ENCODE measurements at regions not wholly inside any gene's neighbourhood (a gene's known extent, or its start where the extent isn't known, plus 50 kb on each side); places are given as distances from the start of the nearest gene placed in this dataset.

GRCh38 chr14:43464968-43465367 lies 1042.1 kb downstream of the FSCB start:
- ChIA-PET POLR2A (no interaction called here), CTCF (interaction anchor here (0.6 kb wide), 1 partner anchor 233 kb away, joined by 3 read pairs; no protein-coding TSS in a partner anchor)
- WGBS (ENCODE audit: insufficient coverage), result 100% methylated on average over 1 of the region's 1 CpG
- Histone ChIP-seq H3K36me3 (ENCODE audit: control insufficient read depth in 4 of 4, insufficient read depth in 4 of 4, low read length in 3 of 4) (no peaks in the 10 kb centered on the region), H3K27me3 (replicated peaks in 2 of 5; ENCODE audit: control insufficient read depth in 4 of 5, insufficient read depth in 5 of 5, low read length in 4 of 5) (no peaks in the 10 kb centered on the region), H3K27ac (ENCODE audit: insufficient read depth in 1 of 2, low read depth in 1 of 2, low read length in 2 of 2, poor library complexity in 1 of 2, severe bottlenecking in 2 of 2) (no peak overlapping the region), H3K4me1 (ENCODE audit: control extremely low read depth in 1 of 4, control insufficient read depth in 4 of 4, insufficient read depth in 4 of 4, low read length in 3 of 4) (no peaks in the 10 kb centered on the region), H3K9me3 (ENCODE audit: control extremely low read depth in 1 of 5, control insufficient read depth in 4 of 5, insufficient read depth in 2 of 5, low read depth in 1 of 5, low read length in 4 of 5) (no peaks in the 10 kb centered on the region), H3K4me3 (ENCODE audit: control insufficient read depth in 1 of 7, extremely low read depth in 1 of 7, insufficient read depth in 4 of 7, low read depth in 2 of 7, low read length in 6 of 7) (no peak overlapping the region)
- no peak for DNase-seq

DNA sequence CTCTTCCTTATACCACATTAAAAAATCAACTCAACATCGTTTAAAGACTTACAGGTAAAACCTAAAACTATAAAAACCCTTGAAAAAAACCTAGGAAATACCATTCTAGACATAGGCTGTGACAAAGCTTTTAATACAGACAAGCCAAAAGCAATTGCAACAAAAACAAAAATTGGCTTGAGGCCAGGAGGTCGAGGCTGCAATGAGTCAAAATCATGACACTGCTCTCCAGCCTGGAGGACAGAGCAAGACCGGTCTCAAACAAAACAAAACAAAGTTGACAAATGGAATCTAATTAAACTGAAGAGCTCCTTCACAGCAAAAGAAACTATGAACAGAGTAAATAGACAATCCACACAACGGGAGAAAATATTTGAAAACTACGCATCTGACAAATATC lies 1057.8 kb downstream of the FSCB start:
- no peaks in the 10 kb centered on the region for H3K36me3 ChIP-seq (ENCODE audit: control insufficient read depth in 4 of 4, insufficient read depth in 4 of 4, low read length in 3 of 4)
- POLR2A ChIA-PET, result no interaction called here
- 89% methylated on average over 3 of the region's 5 CpGs for WGBS (ENCODE audit: insufficient coverage)
- CTCF ChIA-PET, result no interaction called here
- H3K9me3 ChIP-seq (ENCODE audit: control extremely low read depth in 1 of 5, control insufficient read depth in 4 of 5, insufficient read depth in 2 of 5, low read depth in 1 of 5, low read length in 4 of 5), result no peaks in the 10 kb centered on the region
- no peaks in the 10 kb centered on the region for H3K4me1 ChIP-seq (ENCODE audit: control extremely low read depth in 1 of 4, control insufficient read depth in 4 of 4, insufficient read depth in 4 of 4, low read length in 3 of 4)
- DNase-seq, result no peak
- H3K27ac ChIP-seq (ENCODE audit: insufficient read depth in 1 of 2, low read depth in 1 of 2, low read length in 2 of 2, poor library complexity in 1 of 2, severe bottlenecking in 2 of 2), result no peak overlapping the region
- H3K27me3 ChIP-seq (replicated peaks in 2 of 5; ENCODE audit: control insufficient read depth in 4 of 5, insufficient read depth in 5 of 5, low read length in 4 of 5), result no peaks in the 10 kb centered on the region
- H3K4me3 ChIP-seq (ENCODE audit: control insufficient read depth in 1 of 7, extremely low read depth in 1 of 7, insufficient read depth in 4 of 7, low read depth in 2 of 7, low read length in 6 of 7), result no peak overlapping the region

DNA sequence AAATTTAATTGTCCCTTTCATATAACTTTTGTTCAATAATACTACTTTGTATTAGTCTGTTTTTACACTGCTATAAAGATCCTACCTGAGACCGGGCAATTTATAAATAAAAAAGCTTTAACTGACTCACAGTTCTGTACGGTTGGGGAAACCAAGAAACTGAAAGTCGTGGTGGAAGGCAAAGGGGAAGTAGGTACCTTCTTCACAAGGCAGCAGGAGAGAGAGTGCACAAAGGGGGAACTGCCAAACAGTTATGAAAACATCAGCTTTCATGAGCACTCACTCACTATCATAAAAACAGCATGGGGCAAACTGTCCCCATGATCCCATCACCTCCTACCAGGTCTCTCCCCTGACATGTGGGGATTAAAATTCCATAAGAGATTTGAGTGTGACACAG lies 1069.0 kb downstream of the FSCB start:
- ChIA-PET POLR2A (no interaction called here), CTCF (no interaction called here)
- no peak overlapping the region for H3K27ac ChIP-seq (ENCODE audit: insufficient read depth in 1 of 2, low read depth in 1 of 2, low read length in 2 of 2, poor library complexity in 1 of 2, severe bottlenecking in 2 of 2)
- no peak for DNase-seq
- 80% methylated on average over 3 of the region's 3 CpGs for WGBS (ENCODE audit: insufficient coverage)
- no peaks in the 10 kb centered on the region for H3K36me3 ChIP-seq (ENCODE audit: control insufficient read depth in 4 of 4, insufficient read depth in 4 of 4, low read length in 3 of 4)
- H3K9me3 ChIP-seq (ENCODE audit: control extremely low read depth in 1 of 5, control insufficient read depth in 4 of 5, insufficient read depth in 2 of 5, low read depth in 1 of 5, low read length in 4 of 5), result peaks cover 0 to 5% (median 0%) of the 10 kb centered on the region in 5 experiments
- H3K27me3 ChIP-seq (replicated peaks in 2 of 5; ENCODE audit: control insufficient read depth in 4 of 5, insufficient read depth in 5 of 5, low read length in 4 of 5), result no peaks in the 10 kb centered on the region
- no peak overlapping the region for H3K4me3 ChIP-seq (ENCODE audit: control insufficient read depth in 1 of 7, extremely low read depth in 1 of 7, insufficient read depth in 4 of 7, low read depth in 2 of 7, low read length in 6 of 7)
- peaks cover 0 to 4% (median 0%) of the 10 kb centered on the region in 4 experiments for H3K4me1 ChIP-seq (ENCODE audit: control extremely low read depth in 1 of 4, control insufficient read depth in 4 of 4, insufficient read depth in 4 of 4, low read length in 3 of 4)

DNA sequence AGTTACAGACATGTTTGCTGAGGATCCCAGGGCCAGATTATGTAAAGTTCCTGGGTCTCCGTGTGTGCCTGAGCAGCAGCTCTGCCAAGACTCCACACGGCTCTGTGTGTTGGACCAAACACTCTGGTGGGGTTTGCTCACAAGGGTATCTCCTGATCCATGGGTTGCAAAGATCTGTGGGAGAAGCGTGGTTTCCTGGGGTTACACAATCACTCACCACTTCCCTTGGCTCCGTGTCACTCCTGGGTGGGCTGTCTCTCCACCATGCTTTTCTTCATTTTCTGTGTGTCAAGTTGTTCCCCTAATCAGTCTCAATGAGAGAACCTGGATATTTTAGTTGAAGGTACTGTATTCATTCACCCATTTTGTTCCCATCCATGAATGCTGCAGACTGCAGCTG lies 1088.8 kb downstream of the FSCB start:
- Histone ChIP-seq H3K27me3 (replicated peaks in 2 of 5; ENCODE audit: control insufficient read depth in 4 of 5, insufficient read depth in 5 of 5, low read length in 4 of 5) (no peaks in the 10 kb centered on the region), H3K27ac (ENCODE audit: insufficient read depth in 1 of 2, low read depth in 1 of 2, low read length in 2 of 2, poor library complexity in 1 of 2, severe bottlenecking in 2 of 2) (no peak overlapping the region), H3K4me3 (ENCODE audit: control insufficient read depth in 1 of 7, extremely low read depth in 1 of 7, insufficient read depth in 4 of 7, low read depth in 2 of 7, low read length in 6 of 7) (no peak overlapping the region), H3K9me3 (ENCODE audit: control extremely low read depth in 1 of 5, control insufficient read depth in 4 of 5, insufficient read depth in 2 of 5, low read depth in 1 of 5, low read length in 4 of 5) (peaks cover 0 to 4% (median 0%) of the 10 kb centered on the region in 5 experiments), H3K36me3 (ENCODE audit: control insufficient read depth in 4 of 4, insufficient read depth in 4 of 4, low read length in 3 of 4) (no peaks in the 10 kb centered on the region), H3K4me1 (ENCODE audit: control extremely low read depth in 1 of 4, control insufficient read depth in 4 of 4, insufficient read depth in 4 of 4, low read length in 3 of 4) (peaks cover 0 to 17% (median 7%) of the 10 kb centered on the region in 4 experiments)
- DNase-seq, result peak; percentile 14 to 65 (median 63)
- 20% methylated on average over 2 of the region's 4 CpGs for WGBS (ENCODE audit: insufficient coverage)
- ChIA-PET CTCF (no interaction called here), POLR2A (no interaction called here)

GRCh38 chr14:43413084-43413483 lies 1094.0 kb downstream of the FSCB start:
- peaks cover 0 to 7% (median 2%) of the 10 kb centered on the region in 4 experiments for H3K4me1 ChIP-seq (ENCODE audit: control extremely low read depth in 1 of 4, control insufficient read depth in 4 of 4, insufficient read depth in 4 of 4, low read length in 3 of 4)
- ChIA-PET CTCF (no interaction called here), POLR2A (no interaction called here)
- 100% methylated on average over 1 of the region's 2 CpGs for WGBS (ENCODE audit: insufficient coverage)
- no peak for DNase-seq
- H3K27me3 ChIP-seq (replicated peaks in 2 of 5; ENCODE audit: control insufficient read depth in 4 of 5, insufficient read depth in 5 of 5, low read length in 4 of 5), result no peaks in the 10 kb centered on the region
- no peaks in the 10 kb centered on the region for H3K9me3 ChIP-seq (ENCODE audit: control extremely low read depth in 1 of 5, control insufficient read depth in 4 of 5, insufficient read depth in 2 of 5, low read depth in 1 of 5, low read length in 4 of 5)
- no peaks in the 10 kb centered on the region for H3K36me3 ChIP-seq (ENCODE audit: control insufficient read depth in 4 of 4, insufficient read depth in 4 of 4, low read length in 3 of 4)
- no peak overlapping the region for H3K27ac ChIP-seq (ENCODE audit: insufficient read depth in 1 of 2, low read depth in 1 of 2, low read length in 2 of 2, poor library complexity in 1 of 2, severe bottlenecking in 2 of 2)
- H3K4me3 ChIP-seq (ENCODE audit: control insufficient read depth in 1 of 7, extremely low read depth in 1 of 7, insufficient read depth in 4 of 7, low read depth in 2 of 7, low read length in 6 of 7), result no peak overlapping the region

DNA sequence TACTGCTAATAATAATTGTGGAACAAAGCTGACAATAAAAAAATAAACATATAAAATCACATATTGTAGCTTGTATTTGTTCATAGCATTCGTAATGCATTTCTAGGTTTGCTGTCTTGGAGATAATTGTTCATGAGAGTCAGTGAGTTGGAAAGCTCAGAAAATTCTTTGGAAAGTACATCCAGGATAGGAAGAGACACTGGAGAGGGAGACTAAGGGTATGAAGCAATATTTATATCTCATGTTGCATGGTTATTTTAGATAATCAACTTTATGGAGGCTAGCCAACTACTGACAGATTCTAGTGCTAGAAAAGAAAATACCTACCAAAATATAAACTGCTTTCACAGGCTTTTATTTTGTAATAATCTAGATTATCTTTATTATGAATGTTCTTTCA lies 1095.2 kb downstream of the FSCB start:
- CTCF ChIA-PET, result no interaction called here
- H3K4me1 ChIP-seq (ENCODE audit: control extremely low read depth in 1 of 4, control insufficient read depth in 4 of 4, insufficient read depth in 4 of 4, low read length in 3 of 4), result no peaks in the 10 kb centered on the region
- H3K4me3 ChIP-seq (ENCODE audit: control insufficient read depth in 1 of 7, extremely low read depth in 1 of 7, insufficient read depth in 4 of 7, low read depth in 2 of 7, low read length in 6 of 7), result no peak overlapping the region
- no peaks in the 10 kb centered on the region for H3K27me3 ChIP-seq (replicated peaks in 2 of 5; ENCODE audit: control insufficient read depth in 4 of 5, insufficient read depth in 5 of 5, low read length in 4 of 5)
- H3K36me3 ChIP-seq (ENCODE audit: control insufficient read depth in 4 of 4, insufficient read depth in 4 of 4, low read length in 3 of 4), result no peaks in the 10 kb centered on the region
- WGBS (ENCODE audit: insufficient coverage), result no CpG with 5 or more reads among the region's 1 CpG
- DNase-seq, result no peak
- no peaks in the 10 kb centered on the region for H3K9me3 ChIP-seq (ENCODE audit: control extremely low read depth in 1 of 5, control insufficient read depth in 4 of 5, insufficient read depth in 2 of 5, low read depth in 1 of 5, low read length in 4 of 5)
- H3K27ac ChIP-seq (ENCODE audit: insufficient read depth in 1 of 2, low read depth in 1 of 2, low read length in 2 of 2, poor library complexity in 1 of 2, severe bottlenecking in 2 of 2), result no peak overlapping the region
- POLR2A ChIA-PET, result no interaction called here

- H3K4me1 ChIP-seq (ENCODE audit: control extremely low read depth in 1 of 4, control insufficient read depth in 4 of 4, insufficient read depth in 4 of 4, low read length in 3 of 4), result no peaks in the 10 kb centered on the region
- ChIA-PET CTCF (no interaction called here), POLR2A (no interaction called here)
- WGBS (ENCODE audit: insufficient coverage), result 0% methylated on average over 1 of the region's 3 CpGs
- H3K36me3 ChIP-seq (ENCODE audit: control insufficient read depth in 4 of 4, insufficient read depth in 4 of 4, low read length in 3 of 4), result no peaks in the 10 kb centered on the region
- H3K27ac ChIP-seq (ENCODE audit: insufficient read depth in 1 of 2, low read depth in 1 of 2, low read length in 2 of 2, poor library complexity in 1 of 2, severe bottlenecking in 2 of 2), result no peak overlapping the region
- no peaks in the 10 kb centered on the region for H3K27me3 ChIP-seq (replicated peaks in 2 of 5; ENCODE audit: control insufficient read depth in 4 of 5, insufficient read depth in 5 of 5, low read length in 4 of 5)
- no peak overlapping the region for H3K4me3 ChIP-seq (ENCODE audit: control insufficient read depth in 1 of 7, extremely low read depth in 1 of 7, insufficient read depth in 4 of 7, low read depth in 2 of 7, low read length in 6 of 7)
- DNase-seq, result no peak
- H3K9me3 ChIP-seq (ENCODE audit: control extremely low read depth in 1 of 5, control insufficient read depth in 4 of 5, insufficient read depth in 2 of 5, low read depth in 1 of 5, low read length in 4 of 5), result no peaks in the 10 kb centered on the region
These were observed 1096.5 kb downstream of the FSCB start for GRCh38 chr14:43410631-43411030.

Measured in common myeloid progenitor, CD34-positive (primary cell).